ENCODE measurements at regions not wholly inside any gene's neighbourhood (a gene's known extent, or its start where the extent isn't known, plus 50 kb on each side); places are given as distances from the start of the nearest gene placed in this dataset.

DNA sequence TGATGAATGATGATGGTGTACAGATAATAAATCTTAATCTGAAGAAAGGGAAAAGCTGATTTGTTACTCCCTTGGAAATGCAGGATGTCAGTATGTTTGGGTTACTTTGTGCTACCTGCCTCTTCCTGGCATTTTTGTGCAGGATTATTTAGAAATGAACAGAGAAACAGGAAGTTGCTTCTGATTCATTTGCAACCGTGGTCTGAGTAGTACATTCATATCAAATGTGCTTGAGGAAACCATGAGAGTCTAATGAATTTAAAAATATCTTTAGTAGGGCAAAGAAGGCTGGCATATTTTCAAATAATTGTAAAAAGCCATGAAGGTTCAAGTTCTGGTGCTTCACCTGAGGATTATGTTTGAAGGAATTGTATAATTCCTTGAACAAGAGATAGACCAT is 391.6 kb downstream of the TMEM161B start:
- Histone ChIP-seq H4K91ac (ENCODE audit: low read depth, low read length) (no peak overlapping the region), H3K18ac (ENCODE audit: low read length) (no peak overlapping the region)

DNA sequence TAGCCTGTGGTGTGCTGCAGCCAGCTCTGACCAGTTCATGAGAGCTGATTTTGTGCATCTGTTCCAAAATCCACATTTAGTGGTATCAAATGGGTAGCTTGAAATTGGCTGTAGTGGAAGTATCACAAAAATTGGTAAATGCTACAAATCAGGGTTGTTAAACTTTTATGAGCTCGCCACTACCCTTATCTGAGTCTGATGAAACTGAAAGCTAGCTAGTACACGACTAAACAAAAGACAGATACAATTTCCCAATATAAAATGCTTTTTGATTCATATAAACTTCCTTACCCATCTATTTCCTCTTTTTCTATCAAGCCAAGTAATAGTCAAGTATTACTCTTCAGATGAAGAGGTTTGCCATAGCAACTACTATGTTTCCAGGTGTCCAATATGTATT is 392.0 kb downstream of the TMEM161B start:
- H2BK120ac ChIP-seq (ENCODE audit: insufficient read depth, low read length, poor library complexity): no peak overlapping the region
- H3K9ac ChIP-seq (ENCODE audit: low read length): no peak overlapping the region
- no peaks in the 10 kb centered on the region for H3K27me3 ChIP-seq (ENCODE audit: insufficient read depth, low read length)
- WGBS (ENCODE audit: extremely low coverage, insufficient coverage, insufficient read length): no CpG with 5 or more reads among the region's 2 CpGs
- no peak overlapping the region for H2BK5ac ChIP-seq (ENCODE audit: low read depth, low read length, poor library complexity)
- no peak overlapping the region for H3K23ac ChIP-seq (ENCODE audit: low read length)
- H3K36me3 ChIP-seq (ENCODE audit: control insufficient read depth in 1 of 2, insufficient read depth in 2 of 2, low read length in 2 of 2): no peaks in the 10 kb centered on the region
- H4K12ac ChIP-seq (ENCODE audit: low read depth, low read length): no peak overlapping the region
- no peaks in the 10 kb centered on the region for H3K79me1 ChIP-seq (ENCODE audit: low read length)
- no peaks in the 10 kb centered on the region for H3K4me1 ChIP-seq (ENCODE audit: control insufficient read depth in 1 of 2, insufficient read depth in 2 of 2, low read length in 2 of 2)
- H3K79me2 ChIP-seq (ENCODE audit: control insufficient read depth, insufficient read depth, low read length, poor library complexity): no peaks in the 10 kb centered on the region
- no peak for DNase-seq
- H3K9me3 ChIP-seq (ENCODE audit: insufficient read depth, low read depth, low read length): no peaks in the 10 kb centered on the region
- no peak overlapping the region for H4K91ac ChIP-seq (ENCODE audit: low read depth, low read length)
- H3K4me2 ChIP-seq (ENCODE audit: low read length): no peak overlapping the region
- no peak overlapping the region for H3K4me3 ChIP-seq (ENCODE audit: low read depth, low read length)
- no peak overlapping the region for H3K4ac ChIP-seq (ENCODE audit: low read depth, low read length)
- H2BK12ac ChIP-seq (ENCODE audit: low read length): no peak overlapping the region
- H3K18ac ChIP-seq (ENCODE audit: low read length): no peak overlapping the region
- H4K8ac ChIP-seq (ENCODE audit: low read depth, low read length): no peak overlapping the region
- no peak overlapping the region for H3K27ac ChIP-seq (ENCODE audit: low read depth, low read length)
- H2AFZ ChIP-seq (ENCODE audit: insufficient read depth, low read length, poor library complexity): no peak overlapping the region
- no peak overlapping the region for H2AK5ac ChIP-seq (ENCODE audit: low read length)
- no peak overlapping the region for H3K14ac ChIP-seq (ENCODE audit: low read length)

More for the DNA sequence above, 391.6 kb downstream of the TMEM161B start:
- no peaks in the 10 kb centered on the region for H3K27me3 ChIP-seq (ENCODE audit: insufficient read depth, low read length)
- H3K9ac ChIP-seq (ENCODE audit: low read length): no peak overlapping the region
- no peaks in the 10 kb centered on the region for H3K79me2 ChIP-seq (ENCODE audit: control insufficient read depth, insufficient read depth, low read length, poor library complexity)
- H3K79me1 ChIP-seq (ENCODE audit: low read length): no peaks in the 10 kb centered on the region
- H3K27ac ChIP-seq (ENCODE audit: low read depth, low read length): no peak overlapping the region
- no peak overlapping the region for H3K14ac ChIP-seq (ENCODE audit: low read length)
- no peak overlapping the region for H2BK5ac ChIP-seq (ENCODE audit: low read depth, low read length, poor library complexity)
- no peak overlapping the region for H3K23ac ChIP-seq (ENCODE audit: low read length)
- no peak overlapping the region for H2AK5ac ChIP-seq (ENCODE audit: low read length)
- no peaks in the 10 kb centered on the region for H3K9me3 ChIP-seq (ENCODE audit: insufficient read depth, low read depth, low read length)
- H3K4me1 ChIP-seq (ENCODE audit: control insufficient read depth in 1 of 2, insufficient read depth in 2 of 2, low read length in 2 of 2): no peaks in the 10 kb centered on the region
- H4K8ac ChIP-seq (ENCODE audit: low read depth, low read length): no peak overlapping the region
- H4K12ac ChIP-seq (ENCODE audit: low read depth, low read length): no peak overlapping the region
- no peak overlapping the region for H3K4me2 ChIP-seq (ENCODE audit: low read length)
- no peaks in the 10 kb centered on the region for H3K36me3 ChIP-seq (ENCODE audit: control insufficient read depth in 1 of 2, insufficient read depth in 2 of 2, low read length in 2 of 2)
- no peak overlapping the region for H3K4me3 ChIP-seq (ENCODE audit: low read depth, low read length)
- no peak overlapping the region for H3K4ac ChIP-seq (ENCODE audit: low read depth, low read length)
- no peak overlapping the region for H2BK120ac ChIP-seq (ENCODE audit: insufficient read depth, low read length, poor library complexity)
- no peak for DNase-seq
- no peak overlapping the region for H2BK12ac ChIP-seq (ENCODE audit: low read length)
- WGBS (ENCODE audit: extremely low coverage, insufficient coverage, insufficient read length): no CpG with 5 or more reads among the region's 1 CpG
- H2AFZ ChIP-seq (ENCODE audit: insufficient read depth, low read length, poor library complexity): no peak overlapping the region

DNA sequence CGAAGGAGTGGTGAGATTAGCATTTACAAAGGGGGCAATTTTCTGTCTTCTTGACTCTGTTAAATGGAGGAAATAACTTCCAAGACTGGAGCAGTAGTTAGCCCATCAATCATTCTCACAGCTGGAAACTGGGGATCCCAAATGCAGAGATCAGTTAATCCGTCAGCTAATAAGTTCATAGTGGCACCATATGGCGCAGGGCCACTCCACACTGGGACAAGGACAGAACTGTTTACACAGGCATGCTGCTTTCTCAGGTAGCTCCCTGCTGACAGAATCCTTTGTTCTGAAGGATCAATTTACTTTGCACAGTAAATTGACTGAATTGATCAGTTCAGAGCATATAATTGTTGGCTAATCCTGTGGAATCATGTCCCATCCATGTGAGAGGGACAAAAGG is 395.7 kb downstream of the TMEM161B start:
- Histone ChIP-seq H3K18ac (ENCODE audit: low read length) (no peak overlapping the region), H3K79me1 (ENCODE audit: low read length) (no peaks in the 10 kb centered on the region), H3K4me1 (ENCODE audit: control insufficient read depth in 1 of 2, insufficient read depth in 2 of 2, low read length in 2 of 2) (no peaks in the 10 kb centered on the region), H3K4me3 (ENCODE audit: low read depth, low read length) (no peak overlapping the region), H4K12ac (ENCODE audit: low read depth, low read length) (no peak overlapping the region), H2AK5ac (ENCODE audit: low read length) (no peak overlapping the region), H3K9me3 (ENCODE audit: insufficient read depth, low read depth, low read length) (no peaks in the 10 kb centered on the region), H3K4me2 (ENCODE audit: low read length) (no peak overlapping the region), H3K9ac (ENCODE audit: low read length) (no peak overlapping the region), H3K27me3 (ENCODE audit: insufficient read depth, low read length) (no peaks in the 10 kb centered on the region), H3K79me2 (ENCODE audit: control insufficient read depth, insufficient read depth, low read length, poor library complexity) (no peaks in the 10 kb centered on the region), H2BK120ac (ENCODE audit: insufficient read depth, low read length, poor library complexity) (no peak overlapping the region), H2BK12ac (ENCODE audit: low read length) (no peak overlapping the region), H3K23ac (ENCODE audit: low read length) (no peak overlapping the region), H3K27ac (ENCODE audit: low read depth, low read length) (no peak overlapping the region), H2BK5ac (ENCODE audit: low read depth, low read length, poor library complexity) (no peak overlapping the region), H3K36me3 (ENCODE audit: control insufficient read depth in 1 of 2, insufficient read depth in 2 of 2, low read length in 2 of 2) (no peaks in the 10 kb centered on the region), H4K8ac (ENCODE audit: low read depth, low read length) (no peak overlapping the region), H3K4ac (ENCODE audit: low read depth, low read length) (no peak overlapping the region), H4K91ac (ENCODE audit: low read depth, low read length) (no peak overlapping the region), H2AFZ (ENCODE audit: insufficient read depth, low read length, poor library complexity) (no peak overlapping the region), H3K14ac (ENCODE audit: low read length) (no peak overlapping the region)
- no CpG with 5 or more reads among the region's 3 CpGs for WGBS (ENCODE audit: extremely low coverage, insufficient coverage, insufficient read length)
- no peak for DNase-seq

GRCh38 chr5:87868792-87869191 is 399.9 kb downstream of the TMEM161B start:
- H3K9ac ChIP-seq (ENCODE audit: low read length): no peak overlapping the region
- no peak overlapping the region for H2AFZ ChIP-seq (ENCODE audit: insufficient read depth, low read length, poor library complexity)
- H3K23ac ChIP-seq (ENCODE audit: low read length): no peak overlapping the region
- H3K18ac ChIP-seq (ENCODE audit: low read length): no peak overlapping the region
- no peak overlapping the region for H4K12ac ChIP-seq (ENCODE audit: low read depth, low read length)
- no peak overlapping the region for H3K14ac ChIP-seq (ENCODE audit: low read length)
- no peak overlapping the region for H3K27ac ChIP-seq (ENCODE audit: low read depth, low read length)
- no peak overlapping the region for H2BK12ac ChIP-seq (ENCODE audit: low read length)
- H2BK120ac ChIP-seq (ENCODE audit: insufficient read depth, low read length, poor library complexity): no peak overlapping the region
- H3K79me2 ChIP-seq (ENCODE audit: control insufficient read depth, insufficient read depth, low read length, poor library complexity): no peaks in the 10 kb centered on the region
- H3K4me3 ChIP-seq (ENCODE audit: low read depth, low read length): no peak overlapping the region
- no CpG with 5 or more reads among the region's 1 CpG for WGBS (ENCODE audit: extremely low coverage, insufficient coverage, insufficient read length)
- no peaks in the 10 kb centered on the region for H3K9me3 ChIP-seq (ENCODE audit: insufficient read depth, low read depth, low read length)
- no peaks in the 10 kb centered on the region for H3K79me1 ChIP-seq (ENCODE audit: low read length)
- DNase-seq: no peak
- H4K8ac ChIP-seq (ENCODE audit: low read depth, low read length): no peak overlapping the region
- no peak overlapping the region for H2BK5ac ChIP-seq (ENCODE audit: low read depth, low read length, poor library complexity)
- no peaks in the 10 kb centered on the region for H3K27me3 ChIP-seq (ENCODE audit: insufficient read depth, low read length)
- H2AK5ac ChIP-seq (ENCODE audit: low read length): no peak overlapping the region
- no peaks in the 10 kb centered on the region for H3K4me1 ChIP-seq (ENCODE audit: control insufficient read depth in 1 of 2, insufficient read depth in 2 of 2, low read length in 2 of 2)
- H3K36me3 ChIP-seq (ENCODE audit: control insufficient read depth in 1 of 2, insufficient read depth in 2 of 2, low read length in 2 of 2): no peaks in the 10 kb centered on the region
- H4K91ac ChIP-seq (ENCODE audit: low read depth, low read length): no peak overlapping the region
- no peak overlapping the region for H3K4me2 ChIP-seq (ENCODE audit: low read length)
- no peak overlapping the region for H3K4ac ChIP-seq (ENCODE audit: low read depth, low read length)

Measured in trophoblast cell (in vitro differentiated cells and primary cell).